Smooth muscle cell (in vitro differentiated cells): ENCODE measurements at regions not wholly inside any gene's neighbourhood (a gene's known extent, or its start where the extent isn't known, plus 50 kb on each side); places are given as distances from the start of the nearest gene placed in this dataset.

Experiments
- DNase-seq: peaks from one replicate; lab custom pipeline; 2025; ENCODE audit not compliant: unreplicated experiment; lab: John Stamatoyannopoulos, UW
- H2AFZ ChIP-seq: fragments of 200-600 bp; sonication (generic); 2 replicates; pipeline ENCODE4 v1.6.0; 2016; ENCODE audit warnings: antibody characterized with exemption, low read depth, mild to moderate bottlenecking
- H3F3A ChIP-seq: fragments of 200-600 bp; sonication (generic); 2 replicates; pipeline ENCODE4 v1.6.0; 2017; ENCODE audit warnings: antibody characterized with exemption, low read depth
- H3K27ac ChIP-seq: fragments of 200-600 bp; sonication (generic); 2 replicates; pipeline ENCODE4 v1.5.1; 2016; ENCODE audit warnings: low read depth, mild to moderate bottlenecking
- H3K27me3 ChIP-seq: fragments of 200-600 bp; sonication (generic); 2 replicates; pipeline ENCODE4 v1.6.1; 2016; ENCODE audit warnings: low read depth, mild to moderate bottlenecking
- H3K36me3 ChIP-seq: fragments of 200-600 bp; sonication (generic); 2 replicates; pipeline ENCODE4 v1.5.1; 2016; ENCODE audit warnings: low read depth
- H3K4me1 ChIP-seq: fragments of 200-600 bp; sonication (generic); 2 replicates; pipeline ENCODE4 v1.5.1; 2016; ENCODE audit warnings: low read depth
- H3K4me2 ChIP-seq: fragments of 200-600 bp; sonication (generic); 2 replicates; pipeline ENCODE4 v1.6.0; 2016; ENCODE audit warnings: mild to moderate bottlenecking
- H3K4me3 ChIP-seq: fragments of 200-600 bp; sonication (generic); 2 replicates; pipeline ENCODE4 v1.5.1; 2016; ENCODE audit warnings: mild to moderate bottlenecking
- H3K79me2 ChIP-seq: fragments of 200-600 bp; sonication (generic); 2 replicates; pipeline ENCODE4 v1.6.0; 2016; ENCODE audit warnings: low read depth, mild to moderate bottlenecking
- H3K9ac ChIP-seq: fragments of 200-600 bp; sonication (generic); 2 replicates; pipeline ENCODE4 v1.6.0; 2016; ENCODE audit warnings: low read depth
- H3K9me3 ChIP-seq: fragments of 200-600 bp; sonication (generic); replicated peaks from 2 replicates; pipeline ENCODE4 v1.5.1; 2016; ENCODE audit warnings: low read depth
- H4K20me1 ChIP-seq: fragments of 200-600 bp; sonication (generic); 2 replicates; pipeline ENCODE4 v1.6.0; 2016; ENCODE audit warnings: low read depth
- CTCF ChIP-seq: fragments of 200-600 bp; sonication (generic); IDR thresholded peaks from 2 replicates; pipeline ENCODE4 v1.5.1; 2017; ENCODE audit warnings: borderline replicate concordance, mild to moderate bottlenecking, antibody characterized with exemption; ENCODE audit not compliant: insufficient read depth, poor library complexity, severe bottlenecking
- WGBS: methylation state at CpG from one replicate; pipeline ENCODE4 v1.1.7; 2016; ENCODE audit warnings: low lambda C conversion rate; 5-methylcytosine and 5-hydroxymethylcytosine counted together

- H3K27ac ChIP-seq = no peak overlapping the region
- no peaks in the 10 kb centered on the region for H4K20me1 ChIP-seq
- H3K4me2 ChIP-seq = no peak overlapping the region
- H2AFZ ChIP-seq = no peak overlapping the region
- no peak for DNase-seq
- H3K9me3 ChIP-seq = no peaks in the 10 kb centered on the region
- H3K36me3 ChIP-seq = no peaks in the 10 kb centered on the region
- no peak overlapping the region for H3K9ac ChIP-seq
- TF ChIP-seq CTCF = no peak
- no peaks in the 10 kb centered on the region for H3K4me1 ChIP-seq
- H3K79me2 ChIP-seq = no peaks in the 10 kb centered on the region
- H3F3A ChIP-seq = no peaks in the 10 kb centered on the region
- no peak overlapping the region for H3K4me3 ChIP-seq
- H3K27me3 ChIP-seq = no peaks in the 10 kb centered on the region
- WGBS = 79% methylated on average over 5 of the region's 5 CpGs
These were observed 133.1 kb upstream of the NFIA start for GRCh38 chr1:60949154-60949825.

GRCh38 chr1:60948486-60948885 lies 133.9 kb upstream of the NFIA start:
- Histone ChIP-seq H2AFZ (no peak overlapping the region), H3K9me3 (no peaks in the 10 kb centered on the region), H3K9ac (no peak overlapping the region), H3K79me2 (no peaks in the 10 kb centered on the region), H3F3A (no peaks in the 10 kb centered on the region), H3K4me3 (no peak overlapping the region), H3K36me3 (no peaks in the 10 kb centered on the region), H3K4me1 (no peaks in the 10 kb centered on the region), H3K4me2 (no peak overlapping the region), H3K27ac (no peak overlapping the region), H4K20me1 (no peaks in the 10 kb centered on the region), H3K27me3 (no peaks in the 10 kb centered on the region)
- 87% methylated on average over 1 of the region's 1 CpG for WGBS
- no peak for DNase-seq
- no peak for TF ChIP-seq CTCF

DNA sequence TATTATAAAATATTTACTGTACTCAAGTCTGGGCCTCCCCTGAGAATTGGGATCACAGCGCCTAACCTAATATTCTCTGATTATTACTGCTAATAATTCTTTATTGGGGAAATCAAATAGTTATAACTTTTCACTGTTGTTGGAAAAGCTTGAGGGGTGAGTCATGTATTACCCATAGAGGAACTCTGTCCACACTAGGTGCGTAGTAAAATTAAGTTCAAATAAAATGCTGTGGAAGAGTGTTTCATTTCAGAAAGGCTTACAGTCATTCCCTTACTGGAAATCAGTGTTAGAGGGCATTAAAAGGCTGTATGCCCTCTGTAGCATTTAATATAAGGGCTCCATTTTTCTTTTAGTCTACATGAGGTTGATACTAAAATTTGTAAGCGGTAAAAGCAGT lies 135.0 kb upstream of the NFIA start:
- Histone ChIP-seq H3K9me3 (no peaks in the 10 kb centered on the region), H3K4me3 (no peak overlapping the region), H3K4me1 (no peaks in the 10 kb centered on the region), H3K36me3 (no peaks in the 10 kb centered on the region), H4K20me1 (no peaks in the 10 kb centered on the region), H2AFZ (no peak overlapping the region), H3K4me2 (no peak overlapping the region), H3K27me3 (no peaks in the 10 kb centered on the region), H3F3A (no peaks in the 10 kb centered on the region), H3K27ac (no peak overlapping the region), H3K79me2 (no peaks in the 10 kb centered on the region), H3K9ac (no peak overlapping the region)
- no peak for DNase-seq
- 89% methylated on average over 3 of the region's 3 CpGs for WGBS
- no peak for TF ChIP-seq CTCF
